HL-60 (cell line): ENCODE measurements at regions not wholly inside any gene's neighbourhood (a gene's known extent, or its start where the extent isn't known, plus 50 kb on each side); places are given as distances from the start of the nearest gene placed in this dataset.
"Not testable (repeated sequence)": the region's sequence is repeated elsewhere in the genome, so short reads cannot be mapped to it uniquely, and the experiment has no call there.

Experiments used
- DNase-seq, 2 experiments: peaks; one replicate each; pipeline ENCODE4 v3.0.0-alpha.2; 2010 to 2020; ENCODE audit warnings: low read depth in 1 of 2, low spot score in 1 of 2
- H3K27ac ChIP-seq: fragments of 250-450 bp; sonication (Bioruptor Pico); replicated peaks from 2 replicates; pipeline ENCODE4 v1.5.1; 2020; ENCODE audit warnings: mild to moderate bottlenecking, moderate library complexity
- H3K27me3 ChIP-seq: fragments of 250-450 bp; sonication (Bioruptor Pico); 2 replicates; pipeline ENCODE4 v1.5.1; 2021; ENCODE audit warnings: mild to moderate bottlenecking, moderate library complexity; ENCODE audit not compliant: insufficient read depth, poor library complexity, severe bottlenecking
- H3K4me3 ChIP-seq: replicated peaks from 2 replicates; pipeline ENCODE4 v1.5.1; 2011; ENCODE audit warnings: mild to moderate bottlenecking, control low read depth, low read length; ENCODE audit not compliant: insufficient read depth
- GABPA ChIP-seq: IDR thresholded peaks from 2 replicates; pipeline ENCODE4 v1.6.1; 2012; ENCODE audit warnings: low read depth
- POLR2AphosphoS5 ChIP-seq: IDR thresholded peaks from 2 replicates; pipeline ENCODE4 v1.6.1; 2012; ENCODE audit warnings: low read depth
- SPI1 ChIP-seq: IDR thresholded peaks from 2 replicates; pipeline ENCODE4 v1.6.1; 2012; ENCODE audit warnings: low read depth, mild to moderate bottlenecking, borderline replicate concordance
- TF ChIP-seq, protein P1 (sequence below): IDR thresholded peaks from one replicate; pipeline ENCODE4 v1.5.1; 2011; ENCODE audit warnings: low read length, control low read depth, inconsistent platforms; ENCODE audit not compliant: insufficient read depth
- TF ChIP-seq, protein P2 (sequence below): IDR thresholded peaks from 2 replicates; pipeline ENCODE4 v1.6.1; 2012; ENCODE audit warnings: low read depth; ENCODE audit not compliant: insufficient replicate concordance

- TF ChIP-seq SPI1 (peak; percentile 81), POLR2AphosphoS5 (no peak)
- TF ChIP-seq, protein P1, sequence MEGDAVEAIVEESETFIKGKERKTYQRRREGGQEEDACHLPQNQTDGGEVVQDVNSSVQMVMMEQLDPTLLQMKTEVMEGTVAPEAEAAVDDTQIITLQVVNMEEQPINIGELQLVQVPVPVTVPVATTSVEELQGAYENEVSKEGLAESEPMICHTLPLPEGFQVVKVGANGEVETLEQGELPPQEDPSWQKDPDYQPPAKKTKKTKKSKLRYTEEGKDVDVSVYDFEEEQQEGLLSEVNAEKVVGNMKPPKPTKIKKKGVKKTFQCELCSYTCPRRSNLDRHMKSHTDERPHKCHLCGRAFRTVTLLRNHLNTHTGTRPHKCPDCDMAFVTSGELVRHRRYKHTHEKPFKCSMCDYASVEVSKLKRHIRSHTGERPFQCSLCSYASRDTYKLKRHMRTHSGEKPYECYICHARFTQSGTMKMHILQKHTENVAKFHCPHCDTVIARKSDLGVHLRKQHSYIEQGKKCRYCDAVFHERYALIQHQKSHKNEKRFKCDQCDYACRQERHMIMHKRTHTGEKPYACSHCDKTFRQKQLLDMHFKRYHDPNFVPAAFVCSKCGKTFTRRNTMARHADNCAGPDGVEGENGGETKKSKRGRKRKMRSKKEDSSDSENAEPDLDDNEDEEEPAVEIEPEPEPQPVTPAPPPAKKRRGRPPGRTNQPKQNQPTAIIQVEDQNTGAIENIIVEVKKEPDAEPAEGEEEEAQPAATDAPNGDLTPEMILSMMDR: no peak
- TF ChIP-seq, protein P2, sequence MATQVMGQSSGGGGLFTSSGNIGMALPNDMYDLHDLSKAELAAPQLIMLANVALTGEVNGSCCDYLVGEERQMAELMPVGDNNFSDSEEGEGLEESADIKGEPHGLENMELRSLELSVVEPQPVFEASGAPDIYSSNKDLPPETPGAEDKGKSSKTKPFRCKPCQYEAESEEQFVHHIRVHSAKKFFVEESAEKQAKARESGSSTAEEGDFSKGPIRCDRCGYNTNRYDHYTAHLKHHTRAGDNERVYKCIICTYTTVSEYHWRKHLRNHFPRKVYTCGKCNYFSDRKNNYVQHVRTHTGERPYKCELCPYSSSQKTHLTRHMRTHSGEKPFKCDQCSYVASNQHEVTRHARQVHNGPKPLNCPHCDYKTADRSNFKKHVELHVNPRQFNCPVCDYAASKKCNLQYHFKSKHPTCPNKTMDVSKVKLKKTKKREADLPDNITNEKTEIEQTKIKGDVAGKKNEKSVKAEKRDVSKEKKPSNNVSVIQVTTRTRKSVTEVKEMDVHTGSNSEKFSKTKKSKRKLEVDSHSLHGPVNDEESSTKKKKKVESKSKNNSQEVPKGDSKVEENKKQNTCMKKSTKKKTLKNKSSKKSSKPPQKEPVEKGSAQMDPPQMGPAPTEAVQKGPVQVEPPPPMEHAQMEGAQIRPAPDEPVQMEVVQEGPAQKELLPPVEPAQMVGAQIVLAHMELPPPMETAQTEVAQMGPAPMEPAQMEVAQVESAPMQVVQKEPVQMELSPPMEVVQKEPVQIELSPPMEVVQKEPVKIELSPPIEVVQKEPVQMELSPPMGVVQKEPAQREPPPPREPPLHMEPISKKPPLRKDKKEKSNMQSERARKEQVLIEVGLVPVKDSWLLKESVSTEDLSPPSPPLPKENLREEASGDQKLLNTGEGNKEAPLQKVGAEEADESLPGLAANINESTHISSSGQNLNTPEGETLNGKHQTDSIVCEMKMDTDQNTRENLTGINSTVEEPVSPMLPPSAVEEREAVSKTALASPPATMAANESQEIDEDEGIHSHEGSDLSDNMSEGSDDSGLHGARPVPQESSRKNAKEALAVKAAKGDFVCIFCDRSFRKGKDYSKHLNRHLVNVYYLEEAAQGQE: no peak
- peak in 1 of 2 experiments; percentile 2 for DNase-seq
Measured at GRCh38 chr12:79997096-79997791, 62.3 kb upstream of the PPP1R12A start.

DNA sequence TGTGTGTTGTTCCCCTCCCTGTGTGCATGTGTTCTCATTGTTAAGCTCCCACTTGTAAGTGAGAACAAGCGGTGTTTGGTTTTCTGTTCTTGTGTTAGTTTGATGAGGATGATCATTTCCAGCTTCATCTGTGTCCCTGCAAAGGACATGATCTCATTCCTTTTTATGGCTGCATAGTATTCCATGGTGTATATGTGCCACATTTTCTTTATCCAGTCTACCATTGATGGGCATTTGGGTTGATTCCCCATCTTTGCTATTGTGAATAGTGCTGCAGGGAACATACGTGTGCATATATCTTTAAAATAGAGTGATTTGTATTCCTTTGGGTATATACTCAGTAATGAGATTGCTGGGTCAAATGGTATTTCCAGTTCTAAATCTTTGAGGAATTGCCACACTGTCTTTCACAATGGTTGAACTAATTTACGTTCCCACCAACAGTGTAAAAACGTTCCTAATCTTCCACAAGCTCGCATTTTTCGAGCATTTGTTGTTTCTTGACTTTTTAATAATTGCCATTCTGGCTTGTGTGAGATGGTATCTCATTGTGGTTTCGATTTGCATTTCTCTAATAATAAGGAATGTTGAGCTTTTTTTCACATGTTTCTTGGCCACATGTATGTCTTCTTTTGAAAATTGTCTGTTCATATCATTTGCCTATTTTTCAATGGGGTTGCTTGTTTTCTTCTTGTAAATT lies 60.6 kb upstream of the PPP1R12A start:
- not testable (repeated sequence) for H3K27ac ChIP-seq, DNase-seq, H3K27me3 ChIP-seq, H3K4me3 ChIP-seq

More at GRCh38 chr12:79997096-79997791, 62.3 kb upstream of the PPP1R12A start:
- H3K27ac ChIP-seq: no peak overlapping the region
- H3K27me3 ChIP-seq: no peaks in the 10 kb centered on the region
- no peak overlapping the region for H3K4me3 ChIP-seq

DNA sequence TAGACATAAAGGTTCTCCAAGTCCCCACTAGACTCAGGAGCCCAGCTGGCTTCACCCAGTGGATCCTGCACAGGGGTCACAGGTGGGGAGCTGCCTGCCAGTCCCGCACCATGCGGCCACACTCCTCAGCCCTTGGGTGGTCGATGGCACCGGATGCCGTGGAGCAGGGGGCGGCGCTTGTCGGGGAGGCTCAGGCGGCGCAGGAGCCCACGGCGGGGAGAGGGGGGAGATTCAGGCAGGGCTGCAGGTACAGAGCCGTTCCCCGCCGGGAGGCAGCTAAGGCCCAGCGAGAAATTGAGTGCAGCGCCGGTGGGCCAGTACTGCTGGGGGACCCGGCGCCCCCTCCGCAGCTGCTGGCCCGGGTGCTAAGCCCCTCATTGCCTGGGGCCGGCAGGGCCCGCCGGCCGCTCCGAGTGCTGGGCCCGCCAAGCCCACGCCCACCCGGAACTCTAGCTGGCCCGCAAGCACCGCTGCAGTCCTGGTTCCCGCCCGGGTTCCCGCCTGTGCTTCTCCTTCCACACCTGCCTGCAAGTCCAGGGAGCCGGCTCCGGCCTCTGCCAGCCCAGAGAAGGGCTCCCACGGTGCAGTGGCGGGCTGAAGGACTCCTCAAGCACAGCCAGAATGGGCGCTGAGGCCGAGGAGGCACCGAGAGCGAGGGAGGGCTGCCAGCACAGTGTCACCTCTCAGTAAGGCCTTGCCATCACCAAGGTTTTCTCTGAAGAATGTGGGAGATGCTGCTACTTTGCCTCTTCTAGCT lies 58.4 kb upstream of the PPP1R12A start:
- Histone ChIP-seq H3K4me3 (no peak overlapping the region), H3K27me3 (no peaks in the 10 kb centered on the region), H3K27ac (no peak overlapping the region)
- no peak for TF ChIP-seq GABPA
- TF ChIP-seq, protein P2: no peak
- TF ChIP-seq SPI1: no peak
- TF ChIP-seq, protein P1: no peak
- no peak for TF ChIP-seq POLR2AphosphoS5
- DNase-seq: no peak

- Histone ChIP-seq H3K27me3 (no peaks in the 10 kb centered on the region), H3K4me3 (no peak overlapping the region), H3K27ac (no peak overlapping the region)
- no peak for DNase-seq
- TF ChIP-seq POLR2AphosphoS5 (no peak), GABPA (no peak), SPI1 (no peak)
- TF ChIP-seq, protein P2: no peak
- TF ChIP-seq, protein P1: no peak
Measured at GRCh38 chr12:79991586-79991985, 56.7 kb upstream of the PPP1R12A start.
